Heart right ventricle (tissue), 16 donors: ENCODE measurements at regions not wholly inside any gene's neighbourhood (a gene's known extent, or its start where the extent isn't known, plus 50 kb on each side); places are given as distances from the start of the nearest gene placed in this dataset.

ENCODE experiments used
- ATAC-seq, 8 donors: fragments of 200-7000 bp; cut with Tn5 transposase; one replicate each; pipeline ENCODE4 v1.9.1; 2020; ENCODE audit warnings: mild to moderate bottlenecking in 8 of 8, moderate library complexity in 8 of 8, moderate number of reproducible peaks in 1 of 8
- DNase-seq, 2 donors: peaks; one replicate each; pipeline ENCODE4 v3.0.0-alpha.2; 2020
- H3K27ac ChIP-seq, 10 donors: fragments of 200-600 bp; sonication (generic) in 2 of 10; one replicate each; pipeline versions ENCODE4 v1.5.0 to v1.8.0; 2020 to 2022; ENCODE audit warnings: mild to moderate bottlenecking in 3 of 10
- H3K27me3 ChIP-seq, 7 donors: fragments of 200-600 bp; one replicate each; pipeline ENCODE4 v1.8.0; 2021 to 2022; ENCODE audit warnings: mild to moderate bottlenecking in 2 of 7
- H3K36me3 ChIP-seq, 9 donors: fragments of 200-600 bp; sonication (generic) in 1 of 9; one replicate each; pipeline versions ENCODE4 v1.5.0 to v1.8.0; 2020 to 2022; ENCODE audit warnings: mild to moderate bottlenecking in 2 of 9
- H3K4me1 ChIP-seq, 9 donors: fragments of 200-600 bp; sonication (generic) in 1 of 9; one replicate each; pipeline versions ENCODE4 v1.5.0 to v1.8.0; 2020 to 2022; ENCODE audit warnings: mild to moderate bottlenecking in 4 of 9
- H3K4me3 ChIP-seq, 10 donors: fragments of 200-600 bp; sonication (generic) in 2 of 10; one replicate each; pipeline versions ENCODE4 v1.5.0 to v1.8.0; 2020 to 2022; ENCODE audit warnings: mild to moderate bottlenecking in 7 of 10, moderate library complexity in 2 of 10
- H3K9me3 ChIP-seq, 11 donors: fragments of 200-600 bp in 10 of 11; sonication (generic) in 2 of 11; one replicate each; pipeline versions ENCODE4 v1.5.0 to v1.8.0; 2013 to 2022; ENCODE audit warnings: mild to moderate bottlenecking in 2 of 11, control low read depth in 1 of 11, moderate library complexity in 1 of 11
- CTCF ChIP-seq, 9 donors: fragments of 200-600 bp; sonication (generic) in 2 of 9; IDR thresholded peaks; one replicate each; pipeline versions ENCODE4 v1.5.0 to v1.8.0; 2021 to 2022; ENCODE audit warnings: antibody characterized with exemption in 9 of 9, mild to moderate bottlenecking in 5 of 9, moderate library complexity in 1 of 9
- WGBS, 2 donors: extraction: QIAGEN DNeasy Blood & Tissue Kit; methylation state at CpG; one replicate each; pipeline ENCODE4 v1.1.7; 2013; ENCODE audit warnings: inconsistent platforms in 1 of 2; 5-methylcytosine and 5-hydroxymethylcytosine counted together
- intact Hi-C, 10 donors: fragments of 100-400 bp; cut with DNase I; formaldehyde crosslinking; loops; one replicate each; pipeline versions ENCODE4 v1.11.1 to v1.14.2; 2022
- donor health status: Arrhythmogenic right ventricular cardiomyopathy.
- donor health status: ischemic (EF 13 %, LVEDD 7.1; RV severe dilation, severe dysfunction).
- donor health status: healthy with polysubstance abuse.
- donor health status: DM: no; HTN: yes; CAD: no.
- donor health status: DM: no; HTN: no; CAD: no.
- donor health status: ischemic (EF 25% LVEDD 6.9; RV normal size, moderate dysfunction).
- donor health status: ischemic (EF 25% LVEDD 5.7; RV mildly dilated, moderate dysfunction).
- donor health status: healthy.
- donor health status: DM: yes; HTN: yes; CAD: no.
- donor health status: Ischemic cardiomyopathy.
- donor health status: ischemic (EF 35%, LVEDD 5.7; RV mildly dilated, moderate dysfunction).
- donor health status: nonischemic (EF 11% LVEDD 7.7; RV severe dilation, severe dysfunction).
- donor health status: DM: yes; HTN: yes; CAD: no.
- donor health status: PGD.
- donor health status: ischemic (EF 29% LVEDD 5.4; RV normal size, mild dysfunction).
- donor health status: nonischemic (EF 23%, LVEDD 6.1; RV moderate dilation, normal function).

GRCh38 chr12:114885501-114885900 lies 201.5 kb upstream of the TBX3 start:
- TF ChIP-seq CTCF (IDR thresholded peaks at IDR 0.05): no peak
- H3K9me3 ChIP-seq: no peaks in the 10 kb centered on the region
- DNase-seq (no peak), ATAC-seq (no peak)
- H3K4me1 ChIP-seq: no peaks in the 10 kb centered on the region
- peaks cover 0 to 18% (median 3%) of the 10 kb centered on the region in 7 donors for H3K27me3 ChIP-seq
- intact Hi-C loops: no loop called here
- no peak overlapping the region for H3K27ac ChIP-seq
- 92 to 96% methylated on average over 4 of the region's 4 CpGs for WGBS, 2 donors
- H3K4me3 ChIP-seq: no peak overlapping the region
- no peaks in the 10 kb centered on the region for H3K36me3 ChIP-seq

- intact Hi-C loops: no loop called here
- no peak overlapping the region for H3K4me3 ChIP-seq
These were observed 200.6 kb upstream of the TBX3 start for GRCh38 chr12:114884575-114884974.

GRCh38 chr12:114882083-114882482 lies 198.1 kb upstream of the TBX3 start:
- no peak for DNase-seq
- Histone ChIP-seq H3K9me3 (no peaks in the 10 kb centered on the region), H3K4me3 (no peak overlapping the region), H3K27me3 (peaks cover 0 to 18% (median 0%) of the 10 kb centered on the region in 7 donors), H3K36me3 (no peaks in the 10 kb centered on the region), H3K4me1 (no peaks in the 10 kb centered on the region), H3K27ac (no peak overlapping the region)
- WGBS, 2 donors: 84 to 89% methylated on average over 4 of the region's 4 CpGs
- ATAC-seq: no peak
- no peak for TF ChIP-seq CTCF (IDR thresholded peaks at IDR 0.05)
- intact Hi-C loops: no loop called here

More at GRCh38 chr12:114884575-114884974, 200.6 kb upstream of the TBX3 start:
- Histone ChIP-seq H3K4me1 (no peaks in the 10 kb centered on the region), H3K36me3 (no peaks in the 10 kb centered on the region), H3K27ac (no peak overlapping the region), H3K27me3 (peaks cover 0 to 18% (median 3%) of the 10 kb centered on the region in 7 donors), H3K9me3 (no peaks in the 10 kb centered on the region)
- DNase-seq (no peak), ATAC-seq (no peak)
- 83 to 85% methylated on average over 6 of the region's 6 CpGs for WGBS, 2 donors
- no peak for TF ChIP-seq CTCF (IDR thresholded peaks at IDR 0.05)

GRCh38 chr12:114879354-114879753 lies 195.4 kb upstream of the TBX3 start:
- DNase-seq (no peak), ATAC-seq (no peak)
- H3K4me1 ChIP-seq: no peaks in the 10 kb centered on the region
- no peak overlapping the region for H3K27ac ChIP-seq
- no peak for TF ChIP-seq CTCF (IDR thresholded peaks at IDR 0.05)
- intact Hi-C loops: no loop called here
- 91 to 94% methylated on average over 4 of the region's 4 CpGs for WGBS, 2 donors
- no peaks in the 10 kb centered on the region for H3K36me3 ChIP-seq
- H3K27me3 ChIP-seq: peaks cover 0 to 4% (median 0%) of the 10 kb centered on the region in 7 donors
- H3K9me3 ChIP-seq: no peaks in the 10 kb centered on the region
- H3K4me3 ChIP-seq: no peak overlapping the region
